ENCODE measurements at regions not wholly inside any gene's neighbourhood (a gene's known extent, or its start where the extent isn't known, plus 50 kb on each side); places are given as distances from the start of the nearest gene placed in this dataset.

DNA sequence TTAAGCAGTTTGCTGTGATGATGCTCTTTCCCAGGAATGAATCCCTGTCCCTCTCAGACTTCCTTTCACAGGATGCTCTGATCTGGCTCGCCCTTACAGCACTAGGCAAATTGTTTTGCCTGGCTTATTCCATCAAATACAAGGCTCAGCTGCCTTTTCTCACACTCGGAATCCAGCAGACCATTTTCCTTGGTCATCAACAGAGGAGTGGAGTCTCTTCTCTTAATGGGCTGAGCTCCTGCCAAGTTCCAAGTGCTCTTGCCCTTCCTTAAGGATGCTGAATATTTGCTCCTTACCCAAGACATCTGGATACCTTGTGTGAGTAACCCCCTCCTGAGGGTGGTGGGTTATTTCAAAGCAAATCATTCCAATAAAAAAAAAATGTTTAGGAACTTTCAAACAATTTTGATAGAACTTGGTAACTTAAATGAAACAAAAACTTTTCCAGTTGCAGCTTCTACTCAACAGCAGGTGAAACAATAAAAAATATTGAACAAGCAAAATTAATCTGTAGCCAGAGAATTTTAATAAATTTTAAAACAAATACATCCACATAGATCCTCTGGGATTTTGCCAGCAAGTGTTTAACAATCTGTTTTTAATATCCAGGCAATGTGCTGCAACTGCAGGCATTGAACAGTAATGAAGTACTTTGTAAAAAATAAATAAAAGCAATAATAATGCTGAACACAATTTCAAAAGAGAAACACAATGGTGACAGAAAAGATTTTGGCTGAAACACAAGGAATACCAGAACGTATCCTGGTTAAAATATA is 264.0 kb upstream of the FAR2 start:
- no peak for DNase-seq

DNA sequence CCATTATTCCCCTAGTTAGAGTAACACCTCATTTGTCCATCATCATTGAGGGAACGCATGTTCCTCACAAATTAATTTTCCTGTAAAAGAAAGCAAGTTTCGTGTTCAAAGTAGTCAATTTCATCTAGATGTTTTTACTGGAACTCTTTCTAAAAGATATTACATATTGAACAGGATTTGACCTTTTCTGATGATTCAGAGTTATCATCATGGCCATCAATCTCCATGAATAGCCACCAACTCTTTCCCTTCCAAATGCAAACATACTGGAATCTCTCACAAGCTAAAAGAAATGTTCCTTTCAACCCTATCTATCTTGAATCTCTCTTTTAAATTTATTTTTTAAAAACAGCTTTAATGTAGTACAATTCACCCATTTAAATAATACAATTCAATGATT is 263.1 kb upstream of the FAR2 start:
- DNase-seq = no peak

GRCh38 chr12:28887461-28887990 is 261.6 kb upstream of the FAR2 start:
- no peak for DNase-seq

- DNase-seq = no peak
These were observed 258.4 kb upstream of the FAR2 start for GRCh38 chr12:28890664-28891063.

- DNase-seq = no peak
These were observed 258.0 kb upstream of the FAR2 start for GRCh38 chr12:28891126-28891525.

GRCh38 chr12:28893365-28893764 is 255.7 kb upstream of the FAR2 start:
- no peak for DNase-seq

DNA sequence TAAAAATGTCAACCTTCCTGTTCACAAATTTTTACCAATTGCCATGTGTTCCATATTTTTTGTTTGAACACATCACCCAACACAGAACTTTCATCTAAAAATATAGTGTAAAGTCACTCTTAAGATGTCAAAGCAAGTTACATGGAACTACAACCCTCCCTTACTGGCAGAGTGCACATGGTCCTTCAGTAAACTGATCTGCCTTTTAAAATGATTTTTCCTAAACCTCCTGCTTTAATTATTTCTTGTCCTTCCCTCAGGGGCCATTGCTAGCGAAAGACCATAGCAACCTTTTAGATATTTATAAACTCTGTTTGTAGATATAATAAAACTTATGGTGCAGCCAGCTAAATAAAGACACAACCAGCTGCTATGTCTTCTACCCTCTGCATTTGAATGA is 255.2 kb upstream of the FAR2 start:
- no peak for DNase-seq

DNA sequence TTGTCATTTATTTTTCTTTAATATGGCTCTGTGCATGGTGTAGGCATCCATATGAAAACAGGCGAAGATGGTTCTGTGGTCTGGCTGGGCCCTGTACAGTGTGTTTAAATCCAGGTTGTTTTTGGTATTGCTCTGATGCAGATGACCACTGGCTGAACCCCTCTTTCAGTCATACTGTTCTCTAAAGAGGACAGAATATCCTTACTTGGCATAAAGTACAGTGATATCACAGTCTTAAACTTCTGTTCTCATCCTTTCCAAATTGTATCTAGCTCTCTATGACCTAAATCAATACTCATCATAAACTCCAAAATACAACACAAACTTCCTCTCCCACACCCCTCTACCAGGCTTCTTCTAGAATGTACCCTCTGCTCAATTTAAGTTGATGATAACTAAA is 252.7 kb upstream of the FAR2 start:
- DNase-seq = no peak

DNA sequence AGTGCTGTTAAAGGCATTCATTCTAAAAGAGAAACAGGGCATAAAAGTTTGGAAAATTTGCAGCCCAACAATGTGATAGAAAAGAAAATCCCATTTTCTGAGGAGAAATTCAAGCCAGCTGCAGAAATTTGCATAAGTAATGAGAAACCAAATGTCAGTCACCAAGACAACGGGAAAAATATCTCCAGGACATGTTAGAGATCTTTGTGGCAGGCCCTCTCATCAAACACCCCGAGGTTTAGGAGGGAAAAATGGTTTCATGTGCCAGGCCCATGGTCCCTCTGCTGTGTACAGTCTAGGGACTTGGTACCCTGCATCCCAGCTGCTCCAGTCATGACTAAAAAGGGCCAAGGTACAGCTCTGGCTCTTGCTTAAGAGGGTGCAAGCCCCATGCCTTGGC is 251.0 kb upstream of the FAR2 start:
- no peak for DNase-seq

GRCh38 chr12:28899951-28900350 is 249.1 kb upstream of the FAR2 start:
- DNase-seq = no peak

GRCh38 chr12:28905220-28905955 is 243.7 kb upstream of the FAR2 start:
- no peak for DNase-seq

GRCh38 chr12:28908646-28909045 is 240.4 kb upstream of the FAR2 start:
- DNase-seq = no peak

DNA sequence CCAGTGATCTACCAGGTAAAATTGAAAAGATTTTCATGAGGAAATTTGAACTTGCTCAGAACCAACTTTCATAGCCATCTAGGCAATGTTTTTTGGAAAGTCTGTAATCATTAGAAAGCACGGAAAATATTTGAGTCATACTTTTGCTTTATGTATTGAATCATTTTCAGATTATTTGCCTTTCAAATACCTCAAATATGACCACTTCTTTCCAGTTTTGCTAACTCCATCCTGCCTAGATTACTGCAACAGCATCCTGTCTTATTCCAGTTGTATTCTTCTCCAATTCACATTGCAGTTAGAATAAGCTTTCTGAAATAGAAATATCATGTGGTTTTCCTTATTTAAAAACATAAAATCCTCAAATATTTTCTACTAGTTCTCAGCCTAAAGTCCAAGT is 239.8 kb upstream of the FAR2 start:
- no peak for DNase-seq

GRCh38 chr12:28925719-28926376 is 223.2 kb upstream of the FAR2 start:
- no peak for DNase-seq

GRCh38 chr12:28930704-28931103 is 218.4 kb upstream of the FAR2 start:
- DNase-seq = no peak

DNA sequence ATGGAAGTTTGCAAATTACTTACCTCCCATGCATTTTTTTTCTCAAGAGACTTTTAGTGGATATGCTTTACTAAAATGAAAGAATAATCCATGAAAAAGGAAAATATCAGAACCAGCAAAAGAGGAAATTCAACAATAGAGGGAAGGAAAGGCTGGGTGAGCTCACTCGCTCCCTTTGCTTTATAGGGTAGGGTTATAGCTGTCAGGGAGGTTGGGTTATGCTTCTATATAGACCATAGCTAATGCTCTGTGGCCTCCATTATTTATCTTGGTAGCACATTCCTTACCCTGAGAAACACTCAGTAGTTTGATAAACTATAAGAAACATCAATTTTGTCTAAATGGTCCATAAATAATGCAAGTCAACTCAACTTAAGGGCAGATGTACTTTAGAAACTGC is 215.9 kb upstream of the FAR2 start:
- no peak for DNase-seq

DNA sequence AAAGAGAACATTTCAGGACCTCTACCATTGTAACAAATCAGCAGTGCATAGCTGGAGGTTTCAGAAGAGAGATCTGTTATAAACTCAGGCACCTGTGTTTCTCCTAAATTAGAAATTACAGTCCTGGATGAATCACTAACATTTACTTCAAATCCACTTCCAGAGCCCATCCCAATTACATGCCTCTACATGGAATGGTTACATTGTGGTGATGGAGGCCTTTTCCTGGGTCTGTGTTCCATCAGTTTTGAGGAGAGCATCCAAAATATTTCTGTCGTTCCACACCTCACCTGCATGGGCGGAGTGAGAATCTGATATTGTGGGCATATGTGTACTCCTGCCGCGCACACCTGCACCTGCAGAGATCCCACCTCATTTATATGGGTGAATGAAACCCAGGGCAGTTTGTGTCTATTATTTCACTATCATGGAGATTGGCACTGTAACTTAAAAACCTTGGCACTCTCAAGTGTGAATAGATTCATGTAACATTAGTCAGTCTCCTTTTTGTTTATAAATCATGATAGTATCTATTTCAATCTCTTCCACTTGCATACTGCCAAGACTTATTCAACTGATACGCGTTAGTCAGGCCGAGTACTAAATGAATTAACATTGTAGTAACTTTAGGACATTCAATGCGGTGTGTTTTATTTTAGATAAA is 215.1 kb upstream of the FAR2 start:
- DNase-seq = no peak

GRCh38 chr12:28936221-28936620 is 212.9 kb upstream of the FAR2 start:
- no peak for DNase-seq

- DNase-seq = no peak
These were observed 212.4 kb upstream of the FAR2 start for GRCh38 chr12:28936711-28937110.

DNA sequence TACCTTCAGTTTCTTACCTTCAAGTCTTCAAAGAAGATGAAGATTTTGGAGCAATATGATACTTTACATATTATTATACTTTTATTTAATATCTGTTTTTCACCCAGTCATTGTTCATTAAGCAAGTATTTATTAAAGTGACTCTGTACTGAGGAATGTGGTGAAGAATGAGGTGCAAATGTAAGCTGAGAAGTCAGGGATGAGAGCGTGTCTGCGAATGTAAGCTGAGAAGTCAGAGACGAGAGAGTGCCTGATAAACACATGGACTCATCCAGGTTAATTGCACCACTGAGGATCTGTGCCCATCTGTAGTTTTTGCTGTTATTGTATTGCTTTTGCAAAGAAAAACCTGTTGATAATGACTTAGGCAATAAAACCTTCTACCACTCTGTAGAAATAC is 211.9 kb upstream of the FAR2 start:
- no peak for DNase-seq

DNA sequence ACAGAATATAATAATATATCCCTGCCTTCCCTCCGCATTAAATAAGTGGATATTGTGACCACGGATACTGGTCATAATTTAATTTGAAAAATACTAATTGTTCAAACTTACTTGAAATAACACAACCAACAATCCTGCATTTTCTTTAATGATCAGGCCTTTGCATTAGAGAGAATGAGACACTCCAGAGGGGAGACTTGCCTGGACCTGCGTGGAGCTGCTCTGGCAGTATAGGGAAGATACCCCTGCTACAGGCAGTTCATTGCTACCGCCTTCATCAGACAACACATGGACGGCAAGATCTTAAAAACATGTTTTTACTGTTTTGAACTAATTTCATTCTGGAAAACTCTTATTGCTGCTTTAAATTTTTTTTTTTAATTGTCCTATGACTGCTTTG is 211.0 kb upstream of the FAR2 start:
- no peak for DNase-seq

- DNase-seq = no peak
These were observed 210.4 kb upstream of the FAR2 start for GRCh38 chr12:28938581-28939235.

DNA sequence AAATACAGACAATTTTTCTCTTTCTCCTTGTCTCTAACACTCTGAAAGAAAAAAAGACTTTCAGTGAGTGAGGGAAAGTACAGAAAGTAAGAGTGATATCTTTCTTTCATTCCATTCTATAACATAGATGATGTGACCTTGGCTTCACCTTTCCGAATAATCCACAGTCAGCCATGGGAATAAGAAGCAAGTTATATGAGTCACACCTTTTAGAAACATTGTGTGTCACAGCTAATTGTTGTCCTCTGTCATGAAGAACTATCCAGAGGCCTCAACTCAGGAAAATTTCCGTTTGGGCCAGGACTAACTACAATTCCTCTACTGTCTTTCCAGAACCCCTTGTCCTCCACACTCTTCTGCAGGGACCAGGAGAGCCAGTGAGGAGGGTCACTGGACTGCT is 209.7 kb upstream of the FAR2 start:
- DNase-seq = no peak

Data from NK-92 treated with Interleukin-12 subunit alpha and Interleukin-12 subunit beta, amount 100 ng/mL, for 24 hours (cell line).